Ishikawa (cell line): ENCODE measurements at regions not wholly inside any gene's neighbourhood (a gene's known extent, or its start where the extent isn't known, plus 50 kb on each side); places are given as distances from the start of the nearest gene placed in this dataset.

Experiments used
- CEBPB ChIP-seq: IDR thresholded peaks from 2 replicates; pipeline ENCODE4 v1.6.1; 2012
- CREB1 ChIP-seq: IDR thresholded peaks from 2 replicates; pipeline ENCODE4 v1.6.1; 2012; ENCODE audit warnings: low read depth
- EGR1 ChIP-seq: IDR thresholded peaks from 2 replicates; pipeline ENCODE4 v1.6.1; 2012
- EP300 ChIP-seq: IDR thresholded peaks from 2 replicates; pipeline ENCODE4 v1.6.1; 2012; ENCODE audit warnings: borderline replicate concordance
- FOXM1 ChIP-seq: IDR thresholded peaks from 2 replicates; pipeline ENCODE4 v1.6.1; 2012; ENCODE audit warnings: low read depth, borderline replicate concordance
- NFIC ChIP-seq: IDR thresholded peaks from 2 replicates; pipeline ENCODE4 v1.6.1; 2012
- RAD21 ChIP-seq: IDR thresholded peaks from 2 replicates; pipeline ENCODE4 v1.6.1; 2012; ENCODE audit warnings: low read depth
- TAF1 ChIP-seq: IDR thresholded peaks from 2 replicates; pipeline ENCODE4 v1.6.1; 2012; ENCODE audit warnings: low read depth, mild to moderate bottlenecking
- TCF12 ChIP-seq: IDR thresholded peaks from 2 replicates; pipeline ENCODE4 v1.6.1; 2012; ENCODE audit warnings: low read depth
- TEAD4 ChIP-seq: IDR thresholded peaks from 2 replicates; pipeline ENCODE4 v1.6.1; 2012
- YY1 ChIP-seq: IDR thresholded peaks from 2 replicates; pipeline ENCODE4 v1.6.1; 2012; ENCODE audit warnings: low read depth
- ZBTB7A ChIP-seq: IDR thresholded peaks from 2 replicates; pipeline ENCODE4 v1.6.1; 2012; ENCODE audit warnings: low read depth
- TF ChIP-seq, protein P1 (sequence below): IDR thresholded peaks from 2 replicates; pipeline ENCODE4 v1.6.1; 2012
- TF ChIP-seq, protein P2 (sequence below): IDR thresholded peaks from 2 replicates; pipeline ENCODE4 v1.6.1; 2012; ENCODE audit warnings: low read depth, mild to moderate bottlenecking
- TF ChIP-seq, protein P3 (sequence below): IDR thresholded peaks from 2 replicates; pipeline ENCODE4 v1.6.1; 2012

DNA sequence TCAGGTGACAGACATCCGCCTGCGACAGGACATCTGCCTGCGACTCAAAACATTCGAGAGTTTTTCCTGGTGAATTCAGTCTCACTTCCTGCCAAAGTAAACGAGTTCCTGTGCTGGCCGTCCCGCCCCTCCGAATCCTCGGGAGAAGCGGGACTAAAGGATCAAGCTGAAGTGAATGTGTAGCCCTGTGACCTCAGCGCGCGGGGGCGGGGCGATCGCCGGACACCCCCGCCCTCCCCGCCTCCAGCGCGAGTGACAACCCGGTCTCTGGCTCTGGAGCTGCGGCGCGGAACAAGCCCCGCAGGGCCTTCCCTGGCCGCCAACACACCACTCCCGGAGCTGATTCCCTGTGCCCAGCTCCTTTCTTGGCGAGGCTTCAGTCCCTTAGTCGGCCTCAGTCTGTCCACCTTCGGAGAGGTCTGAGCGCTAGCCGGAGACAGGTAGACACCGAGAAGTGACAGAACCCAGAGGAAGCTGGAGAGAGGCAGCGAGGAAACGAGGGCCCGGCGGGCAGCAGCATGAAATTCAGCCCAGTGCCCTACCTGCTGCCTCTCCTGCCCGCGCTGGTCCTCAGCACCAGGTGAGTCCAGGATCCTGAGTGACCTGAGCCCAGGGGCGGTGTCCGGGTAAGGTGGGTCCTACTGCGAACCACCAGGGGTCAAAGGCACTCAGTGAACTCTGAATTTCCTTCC is 766.4 kb upstream of the LUZP2 start:
- TF ChIP-seq YY1: no peak

DNA sequence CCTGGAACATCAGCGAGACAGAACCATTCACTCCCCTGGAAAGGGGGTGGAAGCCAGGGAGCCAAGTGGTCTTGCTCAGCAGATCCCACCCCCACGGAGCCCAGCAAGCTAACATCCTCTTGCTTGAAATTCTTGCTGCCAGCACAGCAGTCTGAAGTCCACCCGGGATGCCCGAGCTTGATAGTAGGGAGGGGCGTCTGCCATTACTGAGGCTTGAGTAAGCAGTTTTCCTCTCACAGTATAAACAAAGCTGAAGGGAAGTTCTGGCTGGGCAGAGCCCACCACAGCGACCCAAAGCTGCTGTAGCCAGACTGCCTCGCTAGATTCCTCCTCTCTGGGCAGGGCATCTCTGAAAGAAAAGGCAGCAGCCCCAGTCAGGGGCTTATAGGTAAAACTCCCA is 764.8 kb upstream of the LUZP2 start:
- TF ChIP-seq FOXM1 (no peak), RAD21 (no peak), TAF1 (no peak), TCF12 (no peak), CEBPB (no peak), ZBTB7A (no peak), TEAD4 (no peak), NFIC (no peak), YY1 (no peak), CREB1 (no peak), EGR1 (no peak), EP300 (no peak)
- TF ChIP-seq, protein P1, sequence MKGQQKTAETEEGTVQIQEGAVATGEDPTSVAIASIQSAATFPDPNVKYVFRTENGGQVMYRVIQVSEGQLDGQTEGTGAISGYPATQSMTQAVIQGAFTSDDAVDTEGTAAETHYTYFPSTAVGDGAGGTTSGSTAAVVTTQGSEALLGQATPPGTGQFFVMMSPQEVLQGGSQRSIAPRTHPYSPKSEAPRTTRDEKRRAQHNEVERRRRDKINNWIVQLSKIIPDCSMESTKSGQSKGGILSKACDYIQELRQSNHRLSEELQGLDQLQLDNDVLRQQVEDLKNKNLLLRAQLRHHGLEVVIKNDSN: no peak
- TF ChIP-seq, protein P2, sequence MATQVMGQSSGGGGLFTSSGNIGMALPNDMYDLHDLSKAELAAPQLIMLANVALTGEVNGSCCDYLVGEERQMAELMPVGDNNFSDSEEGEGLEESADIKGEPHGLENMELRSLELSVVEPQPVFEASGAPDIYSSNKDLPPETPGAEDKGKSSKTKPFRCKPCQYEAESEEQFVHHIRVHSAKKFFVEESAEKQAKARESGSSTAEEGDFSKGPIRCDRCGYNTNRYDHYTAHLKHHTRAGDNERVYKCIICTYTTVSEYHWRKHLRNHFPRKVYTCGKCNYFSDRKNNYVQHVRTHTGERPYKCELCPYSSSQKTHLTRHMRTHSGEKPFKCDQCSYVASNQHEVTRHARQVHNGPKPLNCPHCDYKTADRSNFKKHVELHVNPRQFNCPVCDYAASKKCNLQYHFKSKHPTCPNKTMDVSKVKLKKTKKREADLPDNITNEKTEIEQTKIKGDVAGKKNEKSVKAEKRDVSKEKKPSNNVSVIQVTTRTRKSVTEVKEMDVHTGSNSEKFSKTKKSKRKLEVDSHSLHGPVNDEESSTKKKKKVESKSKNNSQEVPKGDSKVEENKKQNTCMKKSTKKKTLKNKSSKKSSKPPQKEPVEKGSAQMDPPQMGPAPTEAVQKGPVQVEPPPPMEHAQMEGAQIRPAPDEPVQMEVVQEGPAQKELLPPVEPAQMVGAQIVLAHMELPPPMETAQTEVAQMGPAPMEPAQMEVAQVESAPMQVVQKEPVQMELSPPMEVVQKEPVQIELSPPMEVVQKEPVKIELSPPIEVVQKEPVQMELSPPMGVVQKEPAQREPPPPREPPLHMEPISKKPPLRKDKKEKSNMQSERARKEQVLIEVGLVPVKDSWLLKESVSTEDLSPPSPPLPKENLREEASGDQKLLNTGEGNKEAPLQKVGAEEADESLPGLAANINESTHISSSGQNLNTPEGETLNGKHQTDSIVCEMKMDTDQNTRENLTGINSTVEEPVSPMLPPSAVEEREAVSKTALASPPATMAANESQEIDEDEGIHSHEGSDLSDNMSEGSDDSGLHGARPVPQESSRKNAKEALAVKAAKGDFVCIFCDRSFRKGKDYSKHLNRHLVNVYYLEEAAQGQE: no peak
- TF ChIP-seq, protein P3, sequence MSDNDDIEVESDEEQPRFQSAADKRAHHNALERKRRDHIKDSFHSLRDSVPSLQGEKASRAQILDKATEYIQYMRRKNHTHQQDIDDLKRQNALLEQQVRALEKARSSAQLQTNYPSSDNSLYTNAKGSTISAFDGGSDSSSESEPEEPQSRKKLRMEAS: no peak

DNA sequence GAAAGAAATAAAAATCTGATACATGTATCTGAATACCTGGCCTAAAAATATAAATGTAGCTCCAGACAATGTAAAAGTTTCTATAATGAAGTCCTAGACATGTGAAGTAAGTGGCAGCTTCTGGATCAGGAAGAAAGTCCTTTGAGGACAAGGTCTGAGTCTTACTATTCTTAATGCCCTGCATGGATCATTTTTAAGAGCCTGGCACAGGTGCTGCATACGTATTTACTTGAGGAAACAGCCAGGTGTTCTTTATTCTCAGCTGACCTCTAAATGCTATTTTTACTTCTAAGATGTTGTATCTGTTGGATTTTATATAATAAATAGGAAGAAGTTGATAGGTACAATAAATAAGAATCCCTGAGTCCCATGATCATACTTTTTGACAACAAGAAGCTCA is 750.0 kb upstream of the LUZP2 start:
- TF ChIP-seq CREB1 (no peak), TAF1 (no peak), EP300 (no peak), FOXM1 (no peak), TCF12 (no peak), YY1 (no peak), RAD21 (no peak), ZBTB7A (no peak), TEAD4 (no peak), CEBPB (no peak), NFIC (no peak)
- TF ChIP-seq, protein P2: no peak
- TF ChIP-seq, protein P1: no peak

DNA sequence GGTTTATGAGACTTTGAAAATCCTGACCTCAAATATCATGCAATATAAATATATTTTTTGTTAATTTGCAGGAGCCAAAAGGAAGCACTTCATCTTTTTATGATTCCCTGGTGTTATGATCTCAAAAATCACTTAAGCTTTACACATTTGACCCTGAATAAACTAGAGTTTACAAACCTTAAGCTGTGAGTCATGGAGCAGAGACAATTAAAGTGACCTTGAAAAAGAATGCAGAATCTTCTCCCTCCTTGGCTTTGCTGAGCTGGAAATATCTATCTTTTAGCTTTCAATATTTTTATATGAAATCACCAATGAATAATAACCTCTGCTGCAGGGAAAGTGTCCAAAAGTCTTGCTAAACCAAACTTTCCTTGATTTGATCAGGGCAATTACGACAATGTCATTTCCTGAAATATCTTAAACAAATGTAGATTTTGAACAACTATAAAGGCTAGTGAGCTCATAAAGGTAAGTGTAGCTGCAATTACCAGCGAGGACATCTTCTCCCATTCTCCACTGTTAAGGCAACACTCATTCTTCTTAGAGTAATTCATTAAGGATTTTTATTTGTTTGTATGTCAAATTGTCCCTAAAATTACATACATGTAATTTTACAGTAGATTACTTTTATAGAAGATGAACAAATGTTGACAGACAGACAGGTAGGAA is 747.0 kb upstream of the LUZP2 start:
- TF ChIP-seq, protein P3: no peak

DNA sequence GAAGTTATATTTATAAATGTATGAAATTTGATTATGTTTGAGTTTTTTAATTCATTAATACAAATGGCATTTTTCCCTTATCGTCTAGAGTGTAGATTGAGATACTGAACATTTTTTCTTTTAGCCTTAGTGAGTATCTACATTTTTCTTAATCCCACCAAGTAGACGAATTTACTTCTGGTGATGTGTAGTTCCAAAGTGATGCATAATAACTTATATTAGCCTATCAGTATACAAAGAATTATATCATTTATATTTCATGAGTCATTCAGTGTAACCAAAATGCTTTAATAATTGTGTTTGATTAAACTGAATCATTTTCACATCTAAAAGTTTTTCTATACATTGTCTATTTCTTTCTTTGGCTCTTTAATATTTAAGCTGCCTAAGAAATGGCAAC is 745.6 kb upstream of the LUZP2 start:
- no peak for TF ChIP-seq RAD21
- TF ChIP-seq, protein P1: no peak
- TF ChIP-seq ZBTB7A: no peak
- no peak for TF ChIP-seq EGR1
- TF ChIP-seq NFIC: no peak
- no peak for TF ChIP-seq TEAD4
- TF ChIP-seq, protein P2: no peak
- no peak for TF ChIP-seq FOXM1
- TF ChIP-seq YY1: no peak
